ENCODE measurements at regions not wholly inside any gene's neighbourhood (a gene's known extent, or its start where the extent isn't known, plus 50 kb on each side); places are given as distances from the start of the nearest gene placed in this dataset.

DNA sequence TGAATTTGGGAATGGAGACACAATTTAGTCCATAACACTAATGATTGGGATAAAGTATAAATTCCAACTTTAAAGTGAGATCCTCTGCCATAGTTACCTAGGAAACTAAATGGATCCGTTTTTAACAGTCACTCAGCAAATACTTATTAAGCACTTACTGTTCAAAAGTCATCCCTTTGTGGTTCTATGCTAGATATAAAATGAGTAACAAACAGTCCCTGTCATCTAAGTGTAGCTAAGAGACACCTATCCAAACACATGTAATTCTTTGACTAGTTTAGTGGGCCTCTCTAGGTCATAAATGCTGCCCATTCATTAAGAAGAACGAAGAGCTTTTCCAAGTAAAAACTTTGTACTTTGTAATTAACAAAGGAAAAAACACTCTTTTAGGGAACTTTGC is 244.2 kb upstream of the CDIN1 start:
- TF ChIP-seq, protein P1, sequence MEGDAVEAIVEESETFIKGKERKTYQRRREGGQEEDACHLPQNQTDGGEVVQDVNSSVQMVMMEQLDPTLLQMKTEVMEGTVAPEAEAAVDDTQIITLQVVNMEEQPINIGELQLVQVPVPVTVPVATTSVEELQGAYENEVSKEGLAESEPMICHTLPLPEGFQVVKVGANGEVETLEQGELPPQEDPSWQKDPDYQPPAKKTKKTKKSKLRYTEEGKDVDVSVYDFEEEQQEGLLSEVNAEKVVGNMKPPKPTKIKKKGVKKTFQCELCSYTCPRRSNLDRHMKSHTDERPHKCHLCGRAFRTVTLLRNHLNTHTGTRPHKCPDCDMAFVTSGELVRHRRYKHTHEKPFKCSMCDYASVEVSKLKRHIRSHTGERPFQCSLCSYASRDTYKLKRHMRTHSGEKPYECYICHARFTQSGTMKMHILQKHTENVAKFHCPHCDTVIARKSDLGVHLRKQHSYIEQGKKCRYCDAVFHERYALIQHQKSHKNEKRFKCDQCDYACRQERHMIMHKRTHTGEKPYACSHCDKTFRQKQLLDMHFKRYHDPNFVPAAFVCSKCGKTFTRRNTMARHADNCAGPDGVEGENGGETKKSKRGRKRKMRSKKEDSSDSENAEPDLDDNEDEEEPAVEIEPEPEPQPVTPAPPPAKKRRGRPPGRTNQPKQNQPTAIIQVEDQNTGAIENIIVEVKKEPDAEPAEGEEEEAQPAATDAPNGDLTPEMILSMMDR (IDR thresholded peaks at IDR 0.05; ENCODE audit: low read depth, low read length, poor library complexity, severe bottlenecking) = no peak
- TF ChIP-seq EZH2phosphoT487 (IDR thresholded peaks at IDR 0.05; ENCODE audit: borderline replicate concordance, low read length) = no peak
